A549 (cell line): ENCODE measurements at regions not wholly inside any gene's neighbourhood (a gene's known extent, or its start where the extent isn't known, plus 50 kb on each side); places are given as distances from the start of the nearest gene placed in this dataset.

ENCODE experiments used
- POLR2A ChIP-seq: IDR thresholded peaks from 2 replicates; pipeline ENCODE4 v1.6.1; 2012; ENCODE audit warnings: mild to moderate bottlenecking, low read length
- RAD21 ChIP-seq, 2 experiments: fragments of >200 bp in 1 of 2; sonication (Bioruptor Twin) in 1 of 2; formaldehyde crosslinking in 1 of 2; IDR thresholded peaks in 1 of 2; conservative IDR thresholded peaks in 1 of 2; 2 replicates in 1 of 2; 3 replicates in 1 of 2; pipeline ENCODE4 v1.6.1; 2012 to 2018; ENCODE audit warnings: inconsistent platforms in 1 of 2

GRCh38 chr5:103993031-103993430 lies 430.4 kb upstream of the NUDT12 start:
- no peak for TF ChIP-seq POLR2A
- TF ChIP-seq RAD21 (conservative IDR thresholded peaks at IDR 0.05 in 1 of 2, IDR thresholded peaks at IDR 0.05 in 1 of 2) = no peak
